22Rv1 (cell line): ENCODE measurements at regions not wholly inside any gene's neighbourhood (a gene's known extent, or its start where the extent isn't known, plus 50 kb on each side); places are given as distances from the start of the nearest gene placed in this dataset.

Source experiments
- ZFX ChIP-seq: fragments of 450-650 bp; IDR thresholded peaks from 2 replicates; pipeline ENCODE4 v1.6.1; 2017; ENCODE audit warnings: antibody characterized with exemption, borderline replicate concordance
- TF ChIP-seq, protein P1 (sequence below): fragments of 450-650 bp; IDR thresholded peaks from 2 replicates; pipeline ENCODE4 v1.5.1; 2017; ENCODE audit warnings: mild to moderate bottlenecking

DNA sequence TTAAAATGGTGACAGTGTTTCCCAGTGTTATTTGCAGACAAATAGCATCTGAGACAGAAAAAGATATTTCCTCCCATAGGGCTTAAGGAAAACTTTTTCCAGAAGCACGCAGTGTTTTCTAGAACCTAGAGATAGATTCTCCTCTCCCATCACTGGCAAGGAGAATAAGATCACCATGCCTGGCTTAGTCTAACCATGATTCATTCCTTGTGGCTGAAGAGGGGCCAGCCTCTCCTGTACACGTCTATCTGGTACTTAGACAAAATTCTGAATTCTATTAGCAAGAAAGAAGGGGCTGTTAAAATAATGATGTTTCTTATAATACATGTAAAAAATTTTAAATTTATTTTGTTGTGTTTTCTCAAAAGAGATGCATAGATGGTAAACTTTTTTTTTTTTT is 296.1 kb upstream of the LDB2 start:
- TF ChIP-seq, protein P1, sequence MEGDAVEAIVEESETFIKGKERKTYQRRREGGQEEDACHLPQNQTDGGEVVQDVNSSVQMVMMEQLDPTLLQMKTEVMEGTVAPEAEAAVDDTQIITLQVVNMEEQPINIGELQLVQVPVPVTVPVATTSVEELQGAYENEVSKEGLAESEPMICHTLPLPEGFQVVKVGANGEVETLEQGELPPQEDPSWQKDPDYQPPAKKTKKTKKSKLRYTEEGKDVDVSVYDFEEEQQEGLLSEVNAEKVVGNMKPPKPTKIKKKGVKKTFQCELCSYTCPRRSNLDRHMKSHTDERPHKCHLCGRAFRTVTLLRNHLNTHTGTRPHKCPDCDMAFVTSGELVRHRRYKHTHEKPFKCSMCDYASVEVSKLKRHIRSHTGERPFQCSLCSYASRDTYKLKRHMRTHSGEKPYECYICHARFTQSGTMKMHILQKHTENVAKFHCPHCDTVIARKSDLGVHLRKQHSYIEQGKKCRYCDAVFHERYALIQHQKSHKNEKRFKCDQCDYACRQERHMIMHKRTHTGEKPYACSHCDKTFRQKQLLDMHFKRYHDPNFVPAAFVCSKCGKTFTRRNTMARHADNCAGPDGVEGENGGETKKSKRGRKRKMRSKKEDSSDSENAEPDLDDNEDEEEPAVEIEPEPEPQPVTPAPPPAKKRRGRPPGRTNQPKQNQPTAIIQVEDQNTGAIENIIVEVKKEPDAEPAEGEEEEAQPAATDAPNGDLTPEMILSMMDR, result no peak
- no peak for TF ChIP-seq ZFX
